GM19397 (cell line): ENCODE measurements at regions not wholly inside any gene's neighbourhood (a gene's known extent, or its start where the extent isn't known, plus 50 kb on each side); places are given as distances from the start of the nearest gene placed in this dataset.

Experiments
- ATAC-seq: cut with Tn5 transposase; IDR thresholded peaks from one replicate; pipeline ENCODE4 v1.9.1; 2021; ENCODE audit warnings: mild to moderate bottlenecking, moderate library complexity; ENCODE audit not compliant: unreplicated experiment

DNA sequence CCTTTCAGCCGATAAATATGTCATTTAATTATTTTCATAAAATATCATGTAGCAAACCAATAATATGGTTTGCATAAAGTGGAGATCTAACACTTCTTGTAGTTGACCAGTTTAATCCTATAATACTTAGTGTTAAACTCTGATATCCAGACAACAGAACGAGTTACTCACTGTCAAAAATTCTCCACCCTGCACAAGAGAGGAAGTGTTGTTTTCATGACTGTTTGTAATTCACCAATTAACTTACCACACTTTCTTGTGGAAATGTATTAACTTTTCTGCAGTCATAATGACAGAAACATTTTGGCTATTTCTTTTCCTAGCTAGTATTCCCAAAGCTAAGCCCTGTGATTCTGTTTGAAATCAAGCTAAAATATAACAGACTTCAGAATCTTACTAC is 555.3 kb upstream of the FTMT start:
- no peak for ATAC-seq

DNA sequence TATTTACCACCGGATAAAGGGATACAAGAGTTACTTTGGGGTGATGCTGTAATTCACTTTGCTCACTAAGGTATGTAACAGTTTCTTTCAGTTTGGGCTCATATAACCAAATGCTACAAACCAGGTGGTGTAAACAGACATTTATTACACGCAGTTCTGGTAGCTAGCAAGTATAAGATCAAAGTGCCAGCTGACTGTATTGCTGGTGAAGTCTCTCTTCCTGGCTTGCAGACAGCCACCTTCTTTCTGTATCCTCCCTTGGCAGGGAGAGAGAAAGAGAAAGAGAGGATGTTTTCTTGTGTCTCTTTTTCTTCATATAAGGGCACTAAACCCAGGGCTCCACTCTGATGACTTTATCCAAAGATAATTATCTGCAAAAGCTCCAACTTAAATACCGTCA is 552.5 kb upstream of the FTMT start:
- no peak for ATAC-seq

DNA sequence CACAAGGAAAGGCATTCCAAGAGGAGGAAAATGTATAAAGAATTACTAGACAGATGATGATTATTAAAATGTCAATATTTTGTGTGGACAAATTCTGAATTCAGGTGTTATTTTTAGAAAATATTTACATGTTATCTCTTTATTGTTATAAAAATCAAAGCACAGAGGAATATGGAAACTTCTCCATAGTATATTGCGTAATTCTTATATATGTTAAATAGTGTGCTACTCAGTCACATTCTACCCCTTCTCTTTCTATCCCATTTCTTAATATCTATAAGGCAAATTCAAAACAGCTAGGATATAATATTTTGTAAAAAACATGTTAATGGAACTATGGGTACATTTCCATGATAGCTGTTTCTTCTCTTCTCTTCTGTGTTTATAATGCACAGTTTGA is 546.8 kb upstream of the FTMT start:
- ATAC-seq, result no peak

DNA sequence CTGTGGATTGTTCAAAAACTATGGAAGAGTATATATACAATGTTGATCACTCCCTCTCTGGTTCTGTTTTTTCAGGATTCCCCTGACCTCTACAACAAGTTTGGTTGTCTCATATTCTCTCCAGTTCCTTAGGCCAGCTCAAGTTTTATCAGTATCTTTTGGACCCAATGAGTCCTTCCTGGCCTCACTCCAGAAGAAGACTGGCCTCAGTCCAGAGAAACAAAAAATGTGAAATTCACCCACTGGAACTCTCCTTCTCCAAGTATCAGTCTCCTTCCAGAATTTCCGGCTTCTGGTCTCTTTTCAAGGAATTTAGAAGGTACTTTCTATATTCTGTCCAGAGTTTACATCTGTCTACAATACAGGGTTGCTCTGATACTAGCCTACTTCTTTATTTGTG is 537.8 kb upstream of the FTMT start:
- ATAC-seq, result no peak

DNA sequence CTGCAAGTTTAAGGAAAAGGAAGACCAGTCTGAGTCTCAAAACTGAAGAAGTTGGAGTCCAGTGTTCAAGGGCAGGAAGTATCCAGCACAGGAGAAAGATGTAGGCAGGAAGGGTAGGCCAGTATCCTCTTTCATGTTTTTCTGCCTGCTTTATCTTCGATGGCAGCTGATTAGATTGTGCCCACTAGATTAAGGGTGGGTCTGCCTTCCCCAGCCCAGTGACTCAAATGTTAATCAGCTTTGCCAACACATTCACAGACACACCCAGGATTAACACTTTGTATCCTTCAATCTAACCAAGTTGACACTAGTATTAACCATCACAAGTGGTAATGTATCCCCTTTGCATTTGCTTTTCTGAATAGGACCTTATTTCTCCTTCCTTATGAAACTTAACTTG is 535.9 kb upstream of the FTMT start:
- no peak for ATAC-seq

DNA sequence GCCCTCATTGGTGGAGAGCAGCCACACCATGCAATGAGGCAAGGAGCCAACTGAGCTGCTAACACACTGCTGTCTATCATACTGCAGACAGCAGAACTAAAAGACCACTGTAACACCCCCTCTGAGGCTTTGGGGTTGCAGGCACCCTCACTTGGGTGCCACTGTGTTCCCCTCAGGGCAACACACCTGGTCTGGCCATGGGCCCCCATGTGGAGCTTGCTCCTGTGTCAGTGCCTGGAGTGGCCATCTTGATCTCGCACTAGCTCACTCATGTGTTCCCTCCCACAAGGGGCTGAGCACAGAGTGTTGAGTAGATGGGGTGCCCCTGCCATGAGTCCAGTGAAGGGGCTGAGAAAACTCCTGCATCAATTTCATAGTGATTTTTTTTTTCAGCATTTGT is 532.4 kb upstream of the FTMT start:
- no peak for ATAC-seq

DNA sequence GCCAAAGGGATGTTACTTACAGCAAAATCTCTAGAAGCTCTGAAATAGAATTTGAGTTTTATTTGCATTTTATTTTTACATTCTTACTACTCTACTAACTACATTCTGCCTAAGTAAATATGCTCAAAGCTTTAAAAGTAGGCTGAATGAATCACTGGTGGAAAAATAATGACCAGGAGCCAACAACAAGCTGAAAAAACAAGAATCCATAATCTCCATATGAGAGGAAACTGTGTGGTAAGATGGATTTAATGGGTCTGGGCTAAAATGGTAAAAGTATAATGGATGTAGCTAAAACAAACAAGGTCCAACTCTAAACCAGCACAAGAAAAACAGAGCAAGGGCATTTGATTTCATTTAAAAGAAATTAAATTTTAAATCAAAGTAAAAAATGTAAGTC is 525.8 kb upstream of the FTMT start:
- ATAC-seq, result no peak

DNA sequence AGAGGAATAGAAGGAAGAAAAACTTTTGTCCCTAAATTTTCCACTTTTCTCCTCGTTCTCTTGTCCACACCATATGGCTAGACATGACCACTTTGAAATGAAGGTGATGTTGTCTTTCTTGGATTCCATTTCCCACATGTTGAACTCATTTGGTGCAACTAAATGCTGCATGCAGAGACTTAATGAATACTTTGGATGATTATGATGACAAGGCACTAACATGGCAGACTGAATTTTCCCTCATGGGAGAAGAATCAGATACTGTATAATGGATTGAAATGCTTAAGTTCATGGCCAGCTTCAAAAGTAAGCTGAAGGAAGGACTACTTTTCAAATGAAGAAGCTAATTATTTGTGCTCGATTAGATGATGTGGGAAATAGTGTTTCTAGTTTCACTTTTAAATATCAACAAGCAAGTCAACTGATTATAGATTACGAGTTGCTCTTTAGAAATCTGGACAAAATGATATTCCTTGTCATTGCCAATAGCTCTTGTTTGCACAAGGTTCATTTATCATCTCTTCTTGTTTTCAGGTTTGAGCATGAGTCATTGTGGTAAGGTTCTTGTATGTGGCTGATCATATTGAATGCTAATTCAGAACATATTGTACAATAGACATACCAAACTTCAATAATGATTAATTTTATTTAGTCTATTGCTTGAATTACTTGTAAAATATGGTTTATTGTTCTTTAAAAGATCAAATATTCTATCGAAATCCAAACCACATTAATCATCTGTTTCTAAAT is 501.3 kb upstream of the FTMT start:
- ATAC-seq, result no peak

DNA sequence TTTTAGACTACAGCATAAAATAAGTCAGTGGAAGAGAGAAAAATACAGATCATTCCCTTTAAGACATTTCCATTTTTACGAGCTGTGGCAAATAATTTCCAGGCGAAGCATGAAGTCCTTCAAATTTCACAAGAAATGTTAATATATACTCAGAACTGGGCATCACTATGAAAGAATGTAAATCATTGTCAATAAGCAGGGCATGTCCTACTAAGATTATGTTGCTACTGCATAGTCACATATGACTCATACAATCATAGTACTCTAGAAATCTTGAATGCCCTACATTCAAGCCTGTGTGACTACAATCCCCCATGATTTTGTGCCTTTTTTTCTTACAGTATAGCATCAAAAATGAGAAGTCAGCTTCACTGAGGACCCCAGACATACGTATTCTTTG is 485.2 kb upstream of the FTMT start:
- no peak for ATAC-seq

DNA sequence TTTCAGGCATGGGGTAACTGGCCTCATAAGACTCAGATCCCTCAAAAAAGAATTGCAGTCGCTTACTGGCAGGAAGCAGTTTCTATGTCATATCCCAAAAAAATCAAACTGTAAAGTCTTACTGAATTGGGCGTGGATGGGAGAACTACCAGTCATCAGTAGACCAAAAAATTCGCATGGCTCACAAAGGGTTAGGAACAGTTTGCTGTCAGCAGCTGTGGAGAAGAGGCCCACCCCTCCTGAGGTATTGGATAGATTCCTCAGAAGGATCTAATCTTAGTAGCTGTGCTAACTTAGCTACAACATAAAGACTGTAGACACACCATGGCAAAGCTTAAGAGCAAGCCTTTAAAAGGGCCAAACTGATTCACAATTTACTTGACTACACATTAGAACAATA is 478.3 kb upstream of the FTMT start:
- ATAC-seq, result no peak

DNA sequence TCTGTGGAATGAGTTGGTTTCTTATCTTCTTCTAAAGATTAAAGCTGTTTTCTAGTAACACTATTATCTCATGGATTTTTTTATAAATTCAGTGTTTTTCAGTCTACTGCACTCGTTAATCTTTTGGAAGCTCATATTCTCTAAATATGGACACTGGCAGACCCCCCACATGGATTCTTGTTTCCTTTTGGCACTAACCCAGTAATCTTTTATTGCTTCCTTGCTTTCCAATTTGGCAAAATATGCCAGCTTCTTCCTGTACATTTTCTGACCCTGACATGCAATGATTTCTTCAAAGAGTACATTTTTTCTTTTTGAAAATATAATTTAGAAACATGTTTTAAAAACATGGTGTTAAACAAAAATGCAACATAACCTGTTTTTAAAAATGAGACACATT is 474.2 kb upstream of the FTMT start:
- no peak for ATAC-seq

DNA sequence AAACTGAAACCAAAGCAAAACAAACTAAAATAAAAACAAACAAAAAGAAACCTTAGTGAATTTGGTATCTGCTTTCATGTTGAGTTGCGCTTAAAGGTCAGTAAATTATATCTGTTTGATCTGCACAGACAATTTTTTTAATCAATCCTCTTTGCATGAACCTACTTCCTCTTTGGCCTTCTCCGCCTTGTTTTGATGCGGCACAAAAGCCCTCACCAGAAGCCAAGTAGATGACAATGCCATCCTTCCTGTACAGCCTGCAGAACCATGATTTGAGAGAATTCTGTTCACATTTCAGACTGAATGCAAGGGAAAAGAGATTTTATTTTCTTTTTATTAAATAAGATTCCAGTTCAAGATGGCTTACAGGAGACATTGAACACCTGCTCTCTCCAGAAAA is 473.6 kb upstream of the FTMT start:
- no peak for ATAC-seq

DNA sequence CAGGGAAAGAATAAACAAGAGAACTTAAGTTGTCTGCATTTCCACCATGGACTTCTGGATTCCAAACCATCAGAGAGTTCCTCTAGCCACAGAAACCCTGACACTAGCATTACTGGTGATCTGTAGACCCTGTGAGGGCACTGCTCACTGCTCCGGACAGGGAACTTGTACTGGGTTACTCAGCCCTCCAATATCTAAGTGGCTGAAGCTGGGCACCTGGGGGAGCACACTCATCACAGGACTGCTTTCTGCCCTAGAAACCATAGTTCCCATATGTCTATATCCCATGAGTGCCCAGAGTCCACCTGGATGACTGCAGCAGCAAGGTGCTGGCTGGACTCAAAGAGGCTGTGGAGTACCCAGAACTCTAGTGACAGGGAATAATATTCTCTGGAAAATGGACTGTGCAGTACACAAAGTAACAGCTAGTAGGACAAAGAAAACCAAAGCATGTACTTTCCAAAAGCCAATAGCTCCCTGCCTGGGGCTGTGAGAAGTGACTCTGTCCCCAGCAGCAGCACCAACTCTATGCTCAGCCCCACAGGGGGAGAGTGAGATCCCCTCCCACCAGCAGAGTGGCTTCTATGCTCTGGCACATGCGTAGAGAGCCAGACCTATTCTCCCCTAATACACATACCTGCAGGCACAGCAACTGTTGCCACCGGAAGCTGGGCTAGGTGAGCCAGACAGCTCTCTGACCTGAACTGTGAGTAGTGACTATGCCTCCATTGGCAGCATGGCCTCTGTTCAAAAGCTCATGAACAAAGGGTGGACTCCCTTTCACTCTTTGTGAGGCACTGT is 472.9 kb upstream of the FTMT start:
- no peak for ATAC-seq

DNA sequence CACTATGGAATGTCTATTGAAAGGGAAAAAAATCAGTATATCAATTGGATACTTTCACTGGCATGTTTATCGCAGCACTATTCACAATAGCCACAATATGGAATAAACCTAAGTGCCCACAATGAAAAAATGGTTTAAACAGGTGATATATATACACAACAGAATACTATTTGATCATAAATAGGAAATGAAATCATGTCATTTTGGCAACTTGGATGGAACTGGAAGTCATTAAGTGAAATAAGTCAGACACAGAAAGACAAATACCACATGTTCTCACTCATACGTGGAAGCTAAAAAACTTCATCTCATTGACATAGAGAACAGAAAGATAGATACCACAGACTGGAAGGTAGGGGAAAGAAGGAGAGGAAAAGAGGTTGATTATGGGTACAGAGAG is 471.6 kb upstream of the FTMT start:
- ATAC-seq, result no peak

DNA sequence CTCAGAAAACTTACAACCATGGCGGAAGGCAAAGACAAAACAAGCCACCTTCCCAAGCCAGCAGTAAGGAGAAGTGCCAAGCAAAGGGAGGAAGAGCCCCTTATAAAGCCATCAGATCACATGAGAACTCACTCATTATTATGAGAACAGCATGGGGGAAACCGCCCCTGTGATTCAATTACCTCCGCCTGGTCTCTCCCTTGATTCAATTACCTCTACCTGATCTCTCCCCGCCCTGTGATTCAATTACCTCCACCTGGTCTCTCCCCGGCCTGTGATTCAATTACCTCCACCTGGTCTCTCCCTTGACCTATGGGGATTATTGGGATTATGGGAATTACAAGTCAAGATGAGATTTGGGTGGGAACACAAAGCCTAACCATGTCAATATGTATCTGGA is 467.3 kb upstream of the FTMT start:
- ATAC-seq, result no peak

DNA sequence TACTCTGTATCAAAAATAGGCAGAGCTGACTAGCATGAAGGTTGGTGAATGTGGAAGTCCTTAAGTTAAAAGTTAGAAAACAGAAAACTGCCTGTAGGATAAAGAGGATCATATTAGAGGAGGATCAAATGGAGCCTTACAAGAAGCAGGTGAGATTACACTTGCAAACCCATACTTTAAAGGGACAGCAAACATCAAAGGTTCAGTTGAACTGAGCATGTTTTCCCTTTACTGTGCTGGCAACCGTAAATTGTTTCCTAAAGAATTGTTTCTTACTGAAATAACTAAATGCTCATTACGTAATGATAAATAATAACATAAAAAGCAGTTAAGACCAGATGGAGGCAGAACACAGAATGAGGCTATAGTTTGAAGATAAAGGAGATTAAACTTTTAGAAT is 465.3 kb upstream of the FTMT start:
- ATAC-seq, result no peak

DNA sequence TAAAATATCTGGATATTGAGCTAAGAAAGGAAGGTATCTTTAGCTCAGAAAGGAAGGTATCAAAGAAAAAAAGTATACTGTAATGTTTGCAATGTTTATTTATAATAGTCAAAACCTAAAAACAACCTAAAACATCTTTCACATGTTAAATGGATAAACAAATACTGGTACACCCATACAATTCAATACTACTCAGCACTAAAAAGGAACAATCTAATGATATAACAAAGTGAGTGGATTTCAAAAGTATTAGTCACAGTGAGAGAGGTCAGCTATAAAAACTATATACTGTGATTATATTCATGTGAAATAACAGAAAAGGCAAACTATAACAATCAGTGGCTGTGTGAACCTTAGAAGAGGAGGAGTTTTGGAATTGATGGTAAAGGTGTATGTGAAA is 455.0 kb upstream of the FTMT start:
- no peak for ATAC-seq

DNA sequence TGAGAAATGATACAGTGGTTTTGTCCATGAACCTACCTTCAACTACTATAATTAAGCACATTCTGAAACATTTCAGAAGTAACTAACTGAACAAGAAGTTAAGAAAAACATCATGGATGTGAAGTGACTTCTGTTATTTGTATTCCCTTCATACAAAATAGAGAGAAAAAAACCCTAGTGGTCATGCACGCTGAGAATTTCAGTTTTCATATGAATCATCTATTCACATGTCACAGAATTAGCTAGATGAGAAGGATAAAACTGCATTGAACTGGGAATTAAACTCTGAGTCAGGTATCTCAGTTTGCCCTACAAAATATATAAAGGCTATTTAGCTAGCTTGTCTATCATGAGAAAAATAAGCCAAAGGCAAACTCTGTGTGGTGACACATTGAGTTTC is 451.8 kb upstream of the FTMT start:
- peak; percentile 73 for ATAC-seq

DNA sequence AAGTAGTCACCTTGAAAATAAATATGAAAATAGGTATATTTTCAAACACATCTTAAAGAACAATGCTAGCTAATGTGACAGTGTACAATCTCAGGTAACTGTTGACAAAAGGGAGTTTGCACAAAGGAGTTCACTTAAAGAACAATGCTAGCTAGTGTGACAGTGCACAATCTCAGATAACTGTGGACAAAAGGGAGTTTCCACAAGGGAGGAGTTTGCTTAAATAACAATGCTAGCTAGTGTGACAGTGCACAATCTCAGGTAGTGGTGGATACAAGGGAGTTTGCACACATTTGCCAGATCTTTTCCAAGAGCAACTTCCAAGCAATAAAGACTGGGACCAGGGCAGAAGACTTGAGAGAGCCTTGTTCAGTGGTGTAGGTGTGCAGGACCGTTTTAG is 442.9 kb upstream of the FTMT start:
- ATAC-seq, result peak; percentile 99

DNA sequence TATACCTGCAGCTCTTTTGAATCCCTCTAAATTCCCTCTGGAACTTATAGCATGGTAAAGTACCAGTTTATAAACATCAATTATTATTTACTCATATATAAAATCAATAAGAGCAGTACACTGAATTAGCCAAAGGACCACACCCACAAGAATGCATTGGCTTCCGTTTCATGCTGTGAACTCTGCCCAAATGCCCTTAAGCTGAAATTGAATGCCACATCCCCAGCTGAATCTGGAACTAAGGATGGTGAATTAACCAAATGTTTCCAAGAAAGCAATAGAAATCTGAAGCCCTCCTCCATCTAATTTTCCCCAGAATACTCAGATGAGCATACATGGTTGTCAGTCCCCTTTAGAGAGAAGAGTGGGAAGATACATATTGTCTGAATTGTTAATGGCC is 436.4 kb upstream of the FTMT start:
- no peak for ATAC-seq

DNA sequence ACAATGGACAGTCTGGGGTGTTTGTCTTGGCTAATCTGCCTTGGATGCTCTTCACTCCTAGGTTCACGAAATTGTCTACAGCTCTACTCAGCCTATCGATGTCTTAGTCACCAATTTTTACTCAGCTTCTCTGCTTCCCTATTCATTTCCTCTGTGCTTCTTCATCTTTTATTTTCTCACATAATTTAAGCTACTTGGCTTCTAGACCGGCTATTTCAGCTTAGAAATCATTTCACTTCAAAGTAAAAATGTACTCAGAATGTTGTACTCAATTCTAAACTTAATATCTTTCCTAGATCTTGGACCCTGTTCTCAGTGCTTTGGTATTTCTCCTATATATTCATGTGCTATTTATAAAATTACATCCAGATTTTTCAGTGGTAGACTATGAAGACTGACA is 430.0 kb upstream of the FTMT start:
- no peak for ATAC-seq

DNA sequence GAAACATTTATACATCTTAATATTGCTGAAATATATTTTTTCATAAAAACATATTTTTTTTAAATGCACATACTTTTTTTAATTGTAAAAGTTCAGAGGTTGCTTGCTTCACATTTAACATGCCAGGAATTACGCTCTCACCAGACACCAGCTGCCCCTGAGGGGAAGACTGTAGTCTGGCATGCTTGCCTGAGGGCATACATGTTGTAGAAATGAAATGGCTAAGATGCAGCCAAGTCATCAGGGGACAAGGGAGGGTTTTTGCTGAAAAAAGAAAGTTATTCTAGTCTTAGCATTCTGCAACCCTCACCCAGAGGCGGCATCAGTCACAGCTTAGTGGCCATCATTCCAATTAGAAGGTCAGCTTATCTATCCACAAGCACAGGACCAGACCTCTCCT is 426.7 kb upstream of the FTMT start:
- ATAC-seq, result no peak

DNA sequence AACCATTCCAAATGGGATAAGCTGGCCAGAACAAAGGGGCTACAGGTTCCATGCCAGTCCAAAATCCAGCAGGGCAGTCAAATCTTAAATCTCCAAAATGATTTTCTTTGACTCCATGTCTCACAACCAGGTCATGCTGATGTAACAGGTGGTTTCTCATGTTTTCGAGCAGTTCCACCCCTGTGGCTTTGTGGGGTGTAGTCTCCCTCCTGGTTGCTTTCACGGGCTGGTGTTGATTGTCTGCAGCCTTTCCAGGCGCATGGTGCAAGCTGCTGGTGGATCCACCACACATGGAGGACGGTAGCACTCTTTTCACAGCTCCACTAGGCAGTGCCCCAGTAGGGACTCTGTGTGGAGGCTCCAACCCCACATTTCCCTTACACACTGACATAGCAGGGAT is 425.5 kb upstream of the FTMT start:
- ATAC-seq, result no peak
